ENCODE measurements at regions not wholly inside any gene's neighbourhood (a gene's known extent, or its start where the extent isn't known, plus 50 kb on each side); places are given as distances from the start of the nearest gene placed in this dataset.

DNA sequence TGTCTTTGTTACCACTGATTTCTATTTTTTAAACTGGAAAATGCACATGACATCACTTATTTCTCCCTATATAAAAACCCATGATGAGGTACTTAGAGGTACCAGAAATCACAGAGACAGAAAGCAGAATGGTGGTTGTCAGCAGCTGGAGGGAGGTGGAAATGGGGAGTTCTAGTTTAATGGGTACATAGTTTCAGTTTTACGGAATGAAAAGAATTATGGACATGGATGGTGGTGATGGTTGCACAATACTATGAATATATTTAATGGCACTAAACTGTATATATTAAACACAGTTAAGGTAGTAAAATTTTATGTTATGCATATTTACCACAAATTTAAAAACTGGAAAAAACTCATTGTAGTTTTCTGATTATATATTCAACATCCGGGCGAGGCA is 50.5 kb upstream of the CPEB4 start:
- TF ChIP-seq CBX5 (IDR thresholded peaks at IDR 0.05; ENCODE audit: low read depth, low read length) (no peak), PHF8 (conservative IDR thresholded peaks at IDR 0.05; ENCODE audit: low read depth, low read length) (no peak), HDAC6 (IDR thresholded peaks at IDR 0.05; ENCODE audit: low read depth, low read length) (no peak)
- TF ChIP-seq, protein P1, sequence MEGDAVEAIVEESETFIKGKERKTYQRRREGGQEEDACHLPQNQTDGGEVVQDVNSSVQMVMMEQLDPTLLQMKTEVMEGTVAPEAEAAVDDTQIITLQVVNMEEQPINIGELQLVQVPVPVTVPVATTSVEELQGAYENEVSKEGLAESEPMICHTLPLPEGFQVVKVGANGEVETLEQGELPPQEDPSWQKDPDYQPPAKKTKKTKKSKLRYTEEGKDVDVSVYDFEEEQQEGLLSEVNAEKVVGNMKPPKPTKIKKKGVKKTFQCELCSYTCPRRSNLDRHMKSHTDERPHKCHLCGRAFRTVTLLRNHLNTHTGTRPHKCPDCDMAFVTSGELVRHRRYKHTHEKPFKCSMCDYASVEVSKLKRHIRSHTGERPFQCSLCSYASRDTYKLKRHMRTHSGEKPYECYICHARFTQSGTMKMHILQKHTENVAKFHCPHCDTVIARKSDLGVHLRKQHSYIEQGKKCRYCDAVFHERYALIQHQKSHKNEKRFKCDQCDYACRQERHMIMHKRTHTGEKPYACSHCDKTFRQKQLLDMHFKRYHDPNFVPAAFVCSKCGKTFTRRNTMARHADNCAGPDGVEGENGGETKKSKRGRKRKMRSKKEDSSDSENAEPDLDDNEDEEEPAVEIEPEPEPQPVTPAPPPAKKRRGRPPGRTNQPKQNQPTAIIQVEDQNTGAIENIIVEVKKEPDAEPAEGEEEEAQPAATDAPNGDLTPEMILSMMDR (IDR thresholded peaks at IDR 0.05; ENCODE audit: control extremely low read depth in 1 of 3, insufficient read depth in 1 of 3, low read depth in 1 of 3, low read length in 3 of 3), result no peak
